ENCODE measurements at regions not wholly inside any gene's neighbourhood (a gene's known extent, or its start where the extent isn't known, plus 50 kb on each side); places are given as distances from the start of the nearest gene placed in this dataset.

GRCh38 chr7:31256506-31256905 is 84.0 kb downstream of the NEUROD6 start:
- Mint-ChIP-seq H3K36me3 (no peaks in the 10 kb centered on the region), H3K27me3 (no peaks in the 10 kb centered on the region), H3K4me1 (no peaks in the 10 kb centered on the region), H3K27ac (no peak overlapping the region), H3K9me3 (peaks cover 0 to 2% (median 0%) of the 10 kb centered on the region in 3 donors), H3K4me3 (no peak overlapping the region)
- Histone ChIP-seq H3K36me3 (ENCODE audit: control insufficient read depth in 2 of 2, extremely low read depth in 1 of 2, insufficient read depth in 1 of 2, low read length in 1 of 2) (no peaks in the 10 kb centered on the region), H3K27ac (ENCODE audit: low read length) (no peak overlapping the region), H3K4me3 (ENCODE audit: control insufficient read depth in 1 of 2, extremely low read depth in 1 of 2, low read length in 1 of 2) (no peak overlapping the region), H3K9me3 (no peaks in the 10 kb centered on the region), H3K4me1 (ENCODE audit: control insufficient read depth in 1 of 2, extremely low read depth in 1 of 2, insufficient read depth in 2 of 2, low read length in 2 of 2) (no peaks in the 10 kb centered on the region), H3K27me3 (replicated peaks in 1 of 2; ENCODE audit: control insufficient read depth in 2 of 2, extremely low read depth in 1 of 2, insufficient read depth in 2 of 2, low read length in 1 of 2) (no peaks in the 10 kb centered on the region)
- WGBS (ENCODE audit: insufficient coverage), result 21% methylated on average over 3 of the region's 4 CpGs
- ChIA-PET POLR2A (no interaction called here), CTCF (no interaction called here)
- DNase-seq (no peak), ATAC-seq (replicated peaks in 1 of 4) (no peak)

GRCh38 chr7:31254926-31255325 is 85.6 kb downstream of the NEUROD6 start:
- no peaks in the 10 kb centered on the region for H3K9me3 ChIP-seq
- Mint-ChIP-seq H3K27me3 (no peaks in the 10 kb centered on the region), H3K9me3 (peaks cover 0 to 2% (median 0%) of the 10 kb centered on the region in 3 donors), H3K27ac (no peak overlapping the region), H3K4me1 (no peaks in the 10 kb centered on the region), H3K36me3 (no peaks in the 10 kb centered on the region), H3K4me3 (no peak overlapping the region)
- H3K4me3 ChIP-seq (ENCODE audit: control insufficient read depth in 1 of 2, extremely low read depth in 1 of 2, low read length in 1 of 2), result no peak overlapping the region
- no peaks in the 10 kb centered on the region for H3K27me3 ChIP-seq (replicated peaks in 1 of 2; ENCODE audit: control insufficient read depth in 2 of 2, extremely low read depth in 1 of 2, insufficient read depth in 2 of 2, low read length in 1 of 2)
- H3K4me1 ChIP-seq (ENCODE audit: control insufficient read depth in 1 of 2, extremely low read depth in 1 of 2, insufficient read depth in 2 of 2, low read length in 2 of 2), result no peaks in the 10 kb centered on the region
- no peaks in the 10 kb centered on the region for H3K36me3 ChIP-seq (ENCODE audit: control insufficient read depth in 2 of 2, extremely low read depth in 1 of 2, insufficient read depth in 1 of 2, low read length in 1 of 2)
- CTCF ChIA-PET, result no interaction called here
- no CpG with 5 or more reads among the region's 1 CpG for WGBS (ENCODE audit: insufficient coverage)
- DNase-seq, result no peak
- no peak overlapping the region for H3K27ac ChIP-seq (ENCODE audit: low read length)
- POLR2A ChIA-PET, result no interaction called here
- ATAC-seq (replicated peaks in 1 of 4), result no peak

- H3K4me1 Mint-ChIP-seq, result no peaks in the 10 kb centered on the region
- H3K9me3 Mint-ChIP-seq, result peaks cover 0 to 2% (median 0%) of the 10 kb centered on the region in 3 donors
- H3K36me3 Mint-ChIP-seq, result no peaks in the 10 kb centered on the region
- H3K4me1 ChIP-seq (ENCODE audit: control insufficient read depth in 1 of 2, extremely low read depth in 1 of 2, insufficient read depth in 2 of 2, low read length in 2 of 2), result no peaks in the 10 kb centered on the region
- H3K4me3 ChIP-seq (ENCODE audit: control insufficient read depth in 1 of 2, extremely low read depth in 1 of 2, low read length in 1 of 2), result no peak overlapping the region
- no CpG with 5 or more reads among the region's 4 CpGs for WGBS (ENCODE audit: insufficient coverage)
- no peak overlapping the region for H3K27ac Mint-ChIP-seq
- POLR2A ChIA-PET, result no interaction called here
- ATAC-seq (replicated peaks in 1 of 4) (no peak), DNase-seq (no peak)
- peaks cover 0 to 2% of the 10 kb centered on the region in 2 experiments for H3K27me3 ChIP-seq (replicated peaks in 1 of 2; ENCODE audit: control insufficient read depth in 2 of 2, extremely low read depth in 1 of 2, insufficient read depth in 2 of 2, low read length in 1 of 2)
- H3K27ac ChIP-seq (ENCODE audit: low read length), result no peak overlapping the region
- no peaks in the 10 kb centered on the region for H3K9me3 ChIP-seq
- H3K27me3 Mint-ChIP-seq, result no peaks in the 10 kb centered on the region
- CTCF ChIA-PET, result no interaction called here
- no peak overlapping the region for H3K4me3 Mint-ChIP-seq
- no peaks in the 10 kb centered on the region for H3K36me3 ChIP-seq (ENCODE audit: control insufficient read depth in 2 of 2, extremely low read depth in 1 of 2, insufficient read depth in 1 of 2, low read length in 1 of 2)
These were observed 87.0 kb downstream of the NEUROD6 start for GRCh38 chr7:31253532-31253931.

- ATAC-seq (replicated peaks in 1 of 4) (no peak), DNase-seq (no peak)
- no peaks in the 10 kb centered on the region for H3K36me3 Mint-ChIP-seq
- H3K4me3 Mint-ChIP-seq, result no peak overlapping the region
- H3K27ac Mint-ChIP-seq, result no peak overlapping the region
- CTCF ChIA-PET, result no interaction called here
- Histone ChIP-seq H3K36me3 (ENCODE audit: control insufficient read depth in 2 of 2, extremely low read depth in 1 of 2, insufficient read depth in 1 of 2, low read length in 1 of 2) (no peaks in the 10 kb centered on the region), H3K9me3 (no peaks in the 10 kb centered on the region), H3K4me3 (ENCODE audit: control insufficient read depth in 1 of 2, extremely low read depth in 1 of 2, low read length in 1 of 2) (no peak overlapping the region), H3K4me1 (ENCODE audit: control insufficient read depth in 1 of 2, extremely low read depth in 1 of 2, insufficient read depth in 2 of 2, low read length in 2 of 2) (no peaks in the 10 kb centered on the region), H3K27me3 (replicated peaks in 1 of 2; ENCODE audit: control insufficient read depth in 2 of 2, extremely low read depth in 1 of 2, insufficient read depth in 2 of 2, low read length in 1 of 2) (peaks cover 0 to 2% of the 10 kb centered on the region in 2 experiments), H3K27ac (ENCODE audit: low read length) (no peak overlapping the region)
- H3K4me1 Mint-ChIP-seq, result no peaks in the 10 kb centered on the region
- WGBS (ENCODE audit: insufficient coverage), result 70% methylated on average over 6 of the region's 8 CpGs
- H3K27me3 Mint-ChIP-seq, result no peaks in the 10 kb centered on the region
- H3K9me3 Mint-ChIP-seq, result no peaks in the 10 kb centered on the region
- POLR2A ChIA-PET, result no interaction called here
These were observed 89.1 kb downstream of the NEUROD6 start for GRCh38 chr7:31251441-31251840.

GRCh38 chr7:31249671-31250070 is 90.9 kb downstream of the NEUROD6 start:
- WGBS (ENCODE audit: insufficient coverage), result 56% methylated on average over 7 of the region's 11 CpGs
- H3K4me1 Mint-ChIP-seq, result no peaks in the 10 kb centered on the region
- no peak overlapping the region for H3K27ac ChIP-seq (ENCODE audit: low read length)
- no peaks in the 10 kb centered on the region for H3K36me3 Mint-ChIP-seq
- H3K27ac Mint-ChIP-seq, result no peak overlapping the region
- no peaks in the 10 kb centered on the region for H3K27me3 Mint-ChIP-seq
- H3K4me1 ChIP-seq (ENCODE audit: control insufficient read depth in 1 of 2, extremely low read depth in 1 of 2, insufficient read depth in 2 of 2, low read length in 2 of 2), result no peaks in the 10 kb centered on the region
- peaks cover 0 to 2% of the 10 kb centered on the region in 2 experiments for H3K27me3 ChIP-seq (replicated peaks in 1 of 2; ENCODE audit: control insufficient read depth in 2 of 2, extremely low read depth in 1 of 2, insufficient read depth in 2 of 2, low read length in 1 of 2)
- ATAC-seq (replicated peaks in 1 of 4), result no peak
- no peak overlapping the region for H3K4me3 ChIP-seq (ENCODE audit: control insufficient read depth in 1 of 2, extremely low read depth in 1 of 2, low read length in 1 of 2)
- H3K9me3 ChIP-seq, result no peaks in the 10 kb centered on the region
- H3K4me3 Mint-ChIP-seq, result no peak overlapping the region
- ChIA-PET POLR2A (no interaction called here), CTCF (no interaction called here)
- no peaks in the 10 kb centered on the region for H3K36me3 ChIP-seq (ENCODE audit: control insufficient read depth in 2 of 2, extremely low read depth in 1 of 2, insufficient read depth in 1 of 2, low read length in 1 of 2)
- no peak for DNase-seq
- no peaks in the 10 kb centered on the region for H3K9me3 Mint-ChIP-seq

- no peak for ATAC-seq (replicated peaks in 1 of 4)
- WGBS (ENCODE audit: insufficient coverage), result 72% methylated on average over 4 of the region's 6 CpGs
- POLR2A ChIA-PET, result no interaction called here
- no peaks in the 10 kb centered on the region for H3K27me3 ChIP-seq (replicated peaks in 1 of 2; ENCODE audit: control insufficient read depth in 2 of 2, extremely low read depth in 1 of 2, insufficient read depth in 2 of 2, low read length in 1 of 2)
- Mint-ChIP-seq H3K4me1 (no peaks in the 10 kb centered on the region), H3K36me3 (no peaks in the 10 kb centered on the region), H3K27me3 (peaks cover 0 to 4% of the 10 kb centered on the region in 2 donors), H3K27ac (no peak overlapping the region), H3K4me3 (no peak overlapping the region), H3K9me3 (peaks cover 0 to 9% (median 0%) of the 10 kb centered on the region in 3 donors)
- H3K4me3 ChIP-seq (ENCODE audit: control insufficient read depth in 1 of 2, extremely low read depth in 1 of 2, low read length in 1 of 2), result no peak overlapping the region
- no peak overlapping the region for H3K27ac ChIP-seq (ENCODE audit: low read length)
- H3K9me3 ChIP-seq, result no peaks in the 10 kb centered on the region
- no peaks in the 10 kb centered on the region for H3K36me3 ChIP-seq (ENCODE audit: control insufficient read depth in 2 of 2, extremely low read depth in 1 of 2, insufficient read depth in 1 of 2, low read length in 1 of 2)
- no peak for DNase-seq
- CTCF ChIA-PET, result no interaction called here
- H3K4me1 ChIP-seq (ENCODE audit: control insufficient read depth in 1 of 2, extremely low read depth in 1 of 2, insufficient read depth in 2 of 2, low read length in 2 of 2), result no peaks in the 10 kb centered on the region
These were observed 103.7 kb downstream of the NEUROD6 start for GRCh38 chr7:31236868-31237267.

GRCh38 chr7:31234836-31235605 is 105.5 kb downstream of the NEUROD6 start:
- H3K36me3 ChIP-seq (ENCODE audit: control insufficient read depth in 2 of 2, extremely low read depth in 1 of 2, insufficient read depth in 1 of 2, low read length in 1 of 2), result no peaks in the 10 kb centered on the region
- DNase-seq (no peak), ATAC-seq (replicated peaks in 1 of 4) (no peak)
- H3K9me3 ChIP-seq, result no peaks in the 10 kb centered on the region
- H3K4me1 Mint-ChIP-seq, result no peaks in the 10 kb centered on the region
- WGBS (ENCODE audit: insufficient coverage), result 76% methylated on average over 4 of the region's 9 CpGs
- H3K27me3 Mint-ChIP-seq, result peaks cover 0 to 4% of the 10 kb centered on the region in 2 donors
- H3K36me3 Mint-ChIP-seq, result no peaks in the 10 kb centered on the region
- POLR2A ChIA-PET, result no interaction called here
- no peak overlapping the region for H3K4me3 Mint-ChIP-seq
- CTCF ChIA-PET, result no interaction called here
- H3K27ac ChIP-seq (ENCODE audit: low read length), result no peak overlapping the region
- H3K4me3 ChIP-seq (ENCODE audit: control insufficient read depth in 1 of 2, extremely low read depth in 1 of 2, low read length in 1 of 2), result no peak overlapping the region
- H3K4me1 ChIP-seq (ENCODE audit: control insufficient read depth in 1 of 2, extremely low read depth in 1 of 2, insufficient read depth in 2 of 2, low read length in 2 of 2), result no peaks in the 10 kb centered on the region
- no peak overlapping the region for H3K27ac Mint-ChIP-seq
- no peaks in the 10 kb centered on the region for H3K27me3 ChIP-seq (replicated peaks in 1 of 2; ENCODE audit: control insufficient read depth in 2 of 2, extremely low read depth in 1 of 2, insufficient read depth in 2 of 2, low read length in 1 of 2)
- peaks cover 0 to 12% (median 0%) of the 10 kb centered on the region in 3 donors for H3K9me3 Mint-ChIP-seq

All from T-cell (primary cell).